Naive thymus-derived CD4-positive, alpha-beta T cell (primary cell): ENCODE measurements at regions not wholly inside any gene's neighbourhood (a gene's known extent, or its start where the extent isn't known, plus 50 kb on each side); places are given as distances from the start of the nearest gene placed in this dataset.

Experiments
- ATAC-seq: fragments of 150-1000 bp; cut with Tn5 transposase; 2 replicates; pipeline ENCODE4 v1.10.0; 2021; ENCODE audit warnings: mild to moderate bottlenecking, moderate library complexity
- CTCF ChIA-PET: fragments of 350-600 bp; sonication (Branson Sonifier 250); formaldehyde crosslinking; loops from one replicate; lab custom pipeline; 2021; ENCODE audit warnings: antibody characterized with exemption; lab: Charles Lee
- POLR2A ChIA-PET: fragments of 350-600 bp; sonication (Branson Sonifier 250); formaldehyde crosslinking; loops from one replicate; lab custom pipeline; 2021; ENCODE audit warnings: antibody characterized with exemption, inconsistent platforms; lab: Charles Lee
- DNase-seq, 9 donors: peaks; one replicate each; pipeline versions ENCODE4 v3.0.0 to v3.0.0-alpha.2; 2020 to 2022; ENCODE audit warnings: mixed read lengths in 1 of 9
- H3K27ac ChIP-seq: one replicate; pipeline ENCODE4 v1.7.0; 2013; ENCODE audit warnings: mild to moderate bottlenecking, low read depth, low read length, moderate library complexity
- H3K27me3 ChIP-seq, 2 donors: one replicate each; pipeline ENCODE4 v1.7.0; 2013; ENCODE audit warnings: low read length in 2 of 2, mild to moderate bottlenecking in 2 of 2, moderate library complexity in 2 of 2; ENCODE audit not compliant: control insufficient read depth in 2 of 2, insufficient read depth in 2 of 2
- H3K36me3 ChIP-seq, 3 experiments: 1 replicate in 2 of 3; 2 replicates in 1 of 3; pipeline ENCODE4 v1.7.0; 2013; ENCODE audit warnings: low read length in 3 of 3, mild to moderate bottlenecking in 3 of 3, moderate library complexity in 1 of 3; ENCODE audit not compliant: insufficient read depth in 3 of 3, control insufficient read depth in 2 of 3
- H3K4me1 ChIP-seq, 2 donors: one replicate each; pipeline ENCODE4 v1.7.0; 2013; ENCODE audit warnings: low read length in 2 of 2, mild to moderate bottlenecking in 2 of 2, moderate library complexity in 1 of 2; ENCODE audit not compliant: control insufficient read depth in 2 of 2, insufficient read depth in 2 of 2
- H3K4me3 ChIP-seq: 2 replicates; pipeline ENCODE4 v1.7.0; 2013; ENCODE audit warnings: mild to moderate bottlenecking, low read length
- H3K9me3 ChIP-seq, 3 experiments: 1 replicate in 2 of 3; 2 replicates in 1 of 3; pipeline ENCODE4 v1.7.0; 2013; ENCODE audit warnings: low read length in 3 of 3; ENCODE audit not compliant: control insufficient read depth in 2 of 3
- H3K27ac Mint-ChIP-seq, 9 donors: one replicate each; pipeline ENCODE4 v1.8.0; 2020 to 2022; ENCODE audit warnings: mixed read lengths in 9 of 9, mild to moderate bottlenecking in 8 of 9, moderate library complexity in 5 of 9, inconsistent platforms in 2 of 9
- H3K27me3 Mint-ChIP-seq, 5 donors: one replicate each; pipeline ENCODE4 v1.8.0; 2021 to 2022; ENCODE audit warnings: mixed read lengths in 5 of 5, mild to moderate bottlenecking in 1 of 5
- H3K36me3 Mint-ChIP-seq, 5 donors: one replicate each; pipeline ENCODE4 v1.8.0; 2020 to 2022; ENCODE audit warnings: mixed read lengths in 5 of 5, mild to moderate bottlenecking in 3 of 5, inconsistent platforms in 1 of 5
- H3K4me1 Mint-ChIP-seq, 7 donors: one replicate each; pipeline ENCODE4 v1.8.0; 2020 to 2022; ENCODE audit warnings: mixed read lengths in 7 of 7, mild to moderate bottlenecking in 3 of 7, inconsistent platforms in 1 of 7
- H3K4me3 Mint-ChIP-seq, 10 donors: one replicate each; pipeline ENCODE4 v1.8.0; 2020 to 2022; ENCODE audit warnings: mild to moderate bottlenecking in 10 of 10, mixed read lengths in 10 of 10, moderate library complexity in 6 of 10, inconsistent platforms in 2 of 10
- H3K9me3 Mint-ChIP-seq, 11 donors: one replicate each; pipeline ENCODE4 v1.8.0; 2020 to 2022; ENCODE audit warnings: mixed read lengths in 11 of 11, mild to moderate bottlenecking in 4 of 11, inconsistent platforms in 1 of 11, moderate library complexity in 1 of 11
- intact Hi-C, 2 donors: fragments of 100-400 bp; cut with micrococcal nuclease; formaldehyde crosslinking; loops; one replicate each; pipeline ENCODE4 v1.15.1; 2023

DNA sequence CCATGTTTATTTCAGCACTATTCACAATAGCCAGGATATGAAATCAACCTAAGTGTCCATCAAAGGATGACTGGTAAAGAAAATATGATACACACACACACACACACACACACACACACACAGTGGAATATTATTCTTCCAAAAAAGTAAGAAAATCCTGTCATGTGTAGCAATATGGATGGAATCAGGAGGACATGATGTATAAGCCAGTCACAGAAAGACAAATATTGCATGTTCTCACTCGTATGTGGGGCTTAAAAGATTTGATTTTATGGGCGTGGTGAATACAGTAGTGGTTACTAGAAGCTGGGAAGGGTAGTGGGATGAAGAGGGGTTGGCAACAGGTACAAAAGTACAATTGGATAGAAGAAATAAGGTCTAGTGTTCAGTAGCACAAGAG is 207.0 kb upstream of the PRDM1 start:
- H3K27me3 Mint-ChIP-seq, result peaks cover 6 to 44% (median 38%) of the 10 kb centered on the region in 5 donors
- Histone ChIP-seq H3K36me3 (no peaks in the 10 kb centered on the region), H3K9me3 (no peaks in the 10 kb centered on the region), H3K27me3 (no peaks in the 10 kb centered on the region), H3K4me3 (no peak overlapping the region), H3K4me1 (no peaks in the 10 kb centered on the region), H3K27ac (no peak overlapping the region)
- peaks cover 0 to 6% (median 0%) of the 10 kb centered on the region in 11 donors for H3K9me3 Mint-ChIP-seq
- ChIA-PET CTCF (no interaction called here), POLR2A (no interaction called here)
- DNase-seq, result no peak
- H3K4me1 Mint-ChIP-seq, result peaks cover 0 to 56% (median 9%) of the 10 kb centered on the region in 7 donors
- no peak for ATAC-seq
- H3K4me3 Mint-ChIP-seq, result peak overlapping the region in 1 of 10 donors; percentile 66
- intact Hi-C loops, result no loop called here
- H3K36me3 Mint-ChIP-seq, result peaks cover 0 to 35% (median 0%) of the 10 kb centered on the region in 5 donors
- no peak overlapping the region for H3K27ac Mint-ChIP-seq

DNA sequence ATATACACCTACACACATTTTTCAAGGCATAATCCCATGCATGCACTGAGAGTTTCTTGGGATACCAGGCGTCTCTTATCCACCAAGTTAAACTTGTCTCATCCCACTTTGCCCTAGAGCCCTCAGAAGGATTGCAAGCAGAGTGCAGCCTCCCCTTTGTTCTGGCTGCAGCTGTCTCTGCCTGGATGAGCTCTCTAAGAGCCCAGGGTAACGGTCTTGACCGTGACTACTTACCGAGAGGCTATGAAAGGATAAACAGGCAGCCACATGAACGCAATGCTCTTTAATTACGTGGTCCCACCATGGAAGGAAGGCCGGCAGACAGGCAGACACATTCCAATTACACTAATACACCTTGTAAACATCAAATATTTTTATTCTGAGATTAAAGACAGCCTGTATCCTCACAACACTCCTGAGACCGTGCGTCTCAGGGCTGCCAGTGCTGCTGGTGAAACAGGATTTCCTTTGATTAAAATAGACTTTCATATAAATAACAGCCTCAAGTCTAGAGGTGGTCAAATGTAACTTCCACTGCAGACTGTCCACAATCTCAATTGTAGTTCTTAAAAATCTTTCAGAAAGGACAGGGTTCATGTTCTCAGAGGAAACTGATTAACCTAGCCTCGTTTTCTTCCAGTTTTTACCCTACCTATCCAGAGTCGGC is 210.0 kb upstream of the PRDM1 start:
- ATAC-seq, result no peak
- H3K27me3 Mint-ChIP-seq, result peaks cover 9 to 49% (median 38%) of the 10 kb centered on the region in 5 donors

DNA sequence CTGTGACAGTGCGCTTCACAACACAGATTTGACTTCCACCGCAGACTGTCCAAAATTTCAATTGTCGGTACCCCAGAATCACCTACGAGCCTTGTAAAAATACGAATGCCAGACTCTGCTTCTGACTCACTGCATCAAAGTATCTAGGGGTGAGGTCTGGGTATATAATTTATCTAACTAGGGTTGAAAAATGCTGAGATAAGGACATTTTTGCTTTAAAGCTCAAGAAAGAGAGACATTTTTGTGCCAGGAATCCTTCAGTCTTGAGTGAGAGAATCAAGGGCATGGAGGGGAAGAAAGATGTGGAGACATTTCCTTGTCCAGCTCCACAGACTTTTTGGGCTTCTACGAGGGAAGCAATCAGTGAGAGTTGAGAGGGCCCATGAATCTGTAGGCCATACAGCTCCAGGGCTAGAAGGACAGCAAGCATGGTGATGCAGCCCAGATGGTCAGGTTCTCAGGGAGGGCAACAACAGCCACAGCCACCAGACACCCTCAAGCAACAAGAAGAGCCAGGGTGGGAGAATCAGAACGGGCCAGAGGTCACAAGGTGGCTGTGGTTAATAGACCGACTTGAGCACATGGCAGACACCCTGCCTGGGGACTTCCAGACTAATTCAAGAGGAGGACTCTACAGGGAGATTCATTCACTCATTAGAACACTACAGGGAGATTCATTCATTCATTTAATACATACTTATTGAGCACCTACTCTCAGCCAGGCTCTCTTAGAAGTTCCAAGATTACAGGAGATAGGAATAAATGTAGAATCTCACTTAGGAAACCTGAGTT is 211.1 kb upstream of the PRDM1 start:
- Mint-ChIP-seq H3K4me3 (no peak overlapping the region), H3K9me3 (peaks cover 0 to 10% (median 0%) of the 10 kb centered on the region in 11 donors), H3K36me3 (peaks cover 0 to 40% (median 3%) of the 10 kb centered on the region in 5 donors), H3K27ac (no peak overlapping the region), H3K4me1 (peaks cover 0 to 41% (median 3%) of the 10 kb centered on the region in 7 donors), H3K27me3 (peaks cover 7 to 40% (median 29%) of the 10 kb centered on the region in 5 donors)
- H3K9me3 ChIP-seq, result no peaks in the 10 kb centered on the region
- H3K36me3 ChIP-seq, result no peaks in the 10 kb centered on the region
- ChIA-PET CTCF (no interaction called here), POLR2A (no interaction called here)
- H3K4me3 ChIP-seq, result no peak overlapping the region
- H3K4me1 ChIP-seq, result no peaks in the 10 kb centered on the region
- H3K27me3 ChIP-seq, result no peaks in the 10 kb centered on the region
- ATAC-seq, result no peak
- no peak for DNase-seq
- intact Hi-C loops, result no loop called here
- H3K27ac ChIP-seq, result no peak overlapping the region

More for the DNA sequence above, 210.0 kb upstream of the PRDM1 start:
- Histone ChIP-seq H3K27me3 (no peaks in the 10 kb centered on the region), H3K9me3 (no peaks in the 10 kb centered on the region), H3K4me3 (no peak overlapping the region), H3K36me3 (no peaks in the 10 kb centered on the region), H3K4me1 (no peaks in the 10 kb centered on the region), H3K27ac (no peak overlapping the region)
- ChIA-PET POLR2A (interaction anchor here (0.6 kb wide), 1 partner anchor 153 kb away, joined by 3 read pairs; no protein-coding TSS in a partner anchor), CTCF (no interaction called here)
- Mint-ChIP-seq H3K4me3 (no peak overlapping the region), H3K4me1 (peaks cover 0 to 51% (median 9%) of the 10 kb centered on the region in 7 donors), H3K9me3 (peaks cover 0 to 7% (median 0%) of the 10 kb centered on the region in 11 donors), H3K36me3 (peaks cover 0 to 36% (median 3%) of the 10 kb centered on the region in 5 donors), H3K27ac (peak overlapping the region in 1 of 9 donors; percentile 48)
- intact Hi-C loops, result no loop called here
- no peak for DNase-seq

DNA sequence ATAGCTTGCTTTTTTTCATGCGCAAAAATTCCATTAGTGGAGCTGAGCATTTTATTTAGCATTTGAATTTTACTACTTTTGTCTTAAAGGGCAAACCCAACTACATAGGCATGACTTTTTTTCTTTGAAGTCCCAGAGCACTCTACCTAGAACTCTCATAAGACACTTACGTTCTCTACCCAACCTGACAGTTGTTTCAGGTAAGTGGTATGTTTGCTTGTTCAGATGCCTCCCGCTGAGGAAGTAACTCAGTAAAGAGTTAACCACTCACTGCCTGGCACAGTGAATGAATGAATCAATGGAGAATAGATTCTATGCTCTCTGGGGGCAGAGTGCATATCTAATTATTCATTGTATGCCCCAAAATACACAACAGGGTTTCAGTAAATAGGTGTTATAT is 212.3 kb upstream of the PRDM1 start:
- Mint-ChIP-seq H3K27me3 (peaks cover 7 to 36% (median 28%) of the 10 kb centered on the region in 5 donors), H3K4me3 (peak overlapping the region in 1 of 10 donors; percentile 10)
- H3K27ac ChIP-seq, result no peak overlapping the region

DNA sequence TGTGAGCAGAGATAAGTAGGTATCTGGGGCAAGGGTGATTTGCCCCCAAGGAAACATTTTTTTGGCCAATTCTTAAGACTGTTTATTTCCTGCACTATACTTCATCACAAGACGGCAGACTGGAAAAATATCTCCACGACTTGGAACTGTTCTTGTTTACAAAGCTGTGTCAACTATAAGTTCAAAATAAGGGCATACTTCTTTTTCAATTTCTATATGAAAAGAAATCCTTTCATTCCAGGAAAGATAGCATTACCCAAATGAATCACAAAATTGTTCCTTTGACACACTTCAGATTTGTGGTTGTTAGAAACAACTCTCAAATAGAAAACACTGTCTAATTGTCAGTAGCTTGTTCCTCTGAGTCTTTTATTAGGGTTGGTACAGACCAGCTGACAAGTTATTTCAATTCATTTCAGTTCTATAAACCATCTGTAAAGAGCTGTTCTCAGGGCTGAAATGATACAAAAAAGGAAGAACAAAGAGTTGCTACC is 212.9 kb upstream of the PRDM1 start:
- no peaks in the 10 kb centered on the region for H3K4me1 ChIP-seq
- Mint-ChIP-seq H3K4me1 (peaks cover 0 to 31% (median 0%) of the 10 kb centered on the region in 7 donors), H3K9me3 (peaks cover 0 to 10% (median 0%) of the 10 kb centered on the region in 11 donors), H3K4me3 (peak overlapping the region in 1 of 10 donors; percentile 10), H3K36me3 (peaks cover 0 to 42% (median 3%) of the 10 kb centered on the region in 5 donors), H3K27ac (no peak overlapping the region), H3K27me3 (peaks cover 7 to 30% (median 23%) of the 10 kb centered on the region in 5 donors)
- no peak for ATAC-seq
- intact Hi-C loops, result no loop called here
- no peaks in the 10 kb centered on the region for H3K36me3 ChIP-seq
- H3K4me3 ChIP-seq, result no peak overlapping the region
- ChIA-PET POLR2A (no interaction called here), CTCF (no interaction called here)
- H3K9me3 ChIP-seq, result no peaks in the 10 kb centered on the region
- no peak for DNase-seq
- H3K27ac ChIP-seq, result no peak overlapping the region
- no peaks in the 10 kb centered on the region for H3K27me3 ChIP-seq

More for the DNA sequence above, 212.3 kb upstream of the PRDM1 start:
- Histone ChIP-seq H3K36me3 (no peaks in the 10 kb centered on the region), H3K4me3 (no peak overlapping the region), H3K27me3 (no peaks in the 10 kb centered on the region), H3K9me3 (no peaks in the 10 kb centered on the region), H3K4me1 (no peaks in the 10 kb centered on the region)
- ChIA-PET POLR2A (no interaction called here), CTCF (no interaction called here)
- H3K4me1 Mint-ChIP-seq, result peaks cover 0 to 36% (median 0%) of the 10 kb centered on the region in 7 donors
- H3K36me3 Mint-ChIP-seq, result peaks cover 0 to 46% (median 3%) of the 10 kb centered on the region in 5 donors
- no peak overlapping the region for H3K27ac Mint-ChIP-seq
- no peak for DNase-seq
- no peak for ATAC-seq
- intact Hi-C loops, result no loop called here
- H3K9me3 Mint-ChIP-seq, result peaks cover 0 to 10% (median 0%) of the 10 kb centered on the region in 11 donors

DNA sequence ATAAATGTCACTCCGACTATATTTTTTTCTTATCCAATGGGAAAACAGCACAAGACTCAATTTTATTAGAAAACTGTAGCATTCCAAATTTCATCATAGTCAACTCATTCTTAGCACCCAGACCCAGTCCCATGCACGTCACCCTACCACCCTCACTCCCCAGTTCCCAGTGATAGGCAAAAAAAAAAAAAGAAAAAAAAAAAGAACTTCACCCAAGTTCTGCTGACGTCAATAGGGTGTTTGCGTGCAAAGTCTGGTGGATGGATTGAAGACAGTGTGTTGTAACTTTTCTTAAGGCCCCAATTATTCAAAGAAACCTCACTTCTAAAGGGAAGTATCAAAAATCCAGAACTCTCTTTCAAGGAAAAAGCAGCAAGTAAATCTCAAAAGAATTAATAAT is 213.9 kb upstream of the PRDM1 start:
- H3K4me1 Mint-ChIP-seq, result peaks cover 0 to 30% (median 0%) of the 10 kb centered on the region in 7 donors
- Histone ChIP-seq H3K36me3 (no peaks in the 10 kb centered on the region), H3K4me3 (no peak overlapping the region), H3K4me1 (no peaks in the 10 kb centered on the region), H3K9me3 (no peaks in the 10 kb centered on the region), H3K27ac (no peak overlapping the region), H3K27me3 (no peaks in the 10 kb centered on the region)
- H3K27me3 Mint-ChIP-seq, result peaks cover 7 to 24% (median 16%) of the 10 kb centered on the region in 5 donors
- intact Hi-C loops, result no loop called here
- peaks cover 0 to 44% (median 0%) of the 10 kb centered on the region in 5 donors for H3K36me3 Mint-ChIP-seq
- H3K27ac Mint-ChIP-seq, result no peak overlapping the region
- POLR2A ChIA-PET, result no interaction called here
- no peak for DNase-seq
- CTCF ChIA-PET, result no interaction called here
- ATAC-seq, result peak; percentile 85
- no peak overlapping the region for H3K4me3 Mint-ChIP-seq
- H3K9me3 Mint-ChIP-seq, result peaks cover 0 to 16% (median 0%) of the 10 kb centered on the region in 11 donors
